Left forelimb (tissue), 1 donor: ENCODE measurements at regions not wholly inside any gene's neighbourhood (a gene's known extent, or its start where the extent isn't known, plus 50 kb on each side); places are given as distances from the start of the nearest gene placed in this dataset.

Source experiments
- DNase-seq: peaks from one replicate; pipeline ENCODE4 v3.0.0-alpha.2; 2018; ENCODE audit warnings: low spot score

DNA sequence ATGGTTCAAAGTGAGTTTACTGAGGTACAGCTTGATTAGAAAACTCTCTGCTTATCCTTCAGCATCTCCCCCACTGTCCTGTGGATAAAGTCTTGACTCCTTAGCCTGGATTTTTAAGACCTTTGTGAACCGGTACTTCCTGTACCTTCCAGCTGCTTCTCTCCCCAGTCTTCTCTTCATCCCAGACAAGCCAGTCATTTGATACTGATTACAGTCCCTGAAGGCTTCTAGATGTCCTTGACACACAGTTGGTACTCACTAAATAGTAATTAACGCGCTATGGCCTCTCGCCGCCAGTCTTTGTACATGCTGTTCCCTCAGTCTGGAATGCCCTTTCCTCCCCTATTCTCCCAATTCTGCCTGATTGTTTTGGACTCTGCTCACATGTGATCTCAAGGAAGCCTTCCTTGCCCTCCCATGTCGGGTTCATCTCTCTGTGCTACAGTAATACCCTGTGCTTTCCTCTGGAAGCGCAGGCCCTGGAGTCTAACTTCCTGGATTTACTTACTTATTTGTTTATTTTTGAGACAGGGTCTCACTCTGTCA is 50.6 kb upstream of the PTGR2 start:
- DNase-seq, result no peak

DNA sequence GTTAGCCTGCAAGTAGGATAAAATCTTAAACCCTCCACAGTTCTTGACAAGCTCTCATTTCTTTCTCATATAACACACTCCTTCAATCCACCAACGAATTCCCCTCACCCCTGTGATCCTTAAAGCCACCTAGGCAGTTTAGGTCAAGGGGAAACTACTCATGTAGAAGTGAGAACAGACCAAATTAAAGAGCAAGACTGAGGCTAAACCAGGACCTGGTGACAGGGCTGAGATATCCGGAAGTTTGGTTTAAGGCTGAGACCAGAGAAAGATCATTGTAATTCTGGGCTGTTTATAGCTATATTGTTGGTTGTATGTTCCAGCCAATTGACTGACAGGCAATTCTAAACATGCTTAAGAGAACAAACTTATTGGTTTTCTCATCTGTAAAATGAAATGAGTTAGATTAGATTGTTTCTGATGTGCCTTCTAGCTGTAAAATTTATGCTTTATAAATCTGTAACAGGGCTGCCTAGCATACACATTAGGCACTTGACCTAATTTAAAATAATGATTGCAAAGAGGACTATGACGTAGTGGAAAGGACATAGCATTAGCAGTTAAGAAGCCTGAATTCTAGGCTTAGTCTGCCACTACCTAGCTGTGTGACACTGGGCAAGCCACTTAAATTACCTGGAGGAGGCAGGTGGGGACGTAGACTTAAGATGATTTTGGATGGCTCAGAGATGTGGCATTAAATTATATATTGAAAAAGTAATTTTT is 53.9 kb upstream of the PTGR2 start:
- no peak for DNase-seq

DNA sequence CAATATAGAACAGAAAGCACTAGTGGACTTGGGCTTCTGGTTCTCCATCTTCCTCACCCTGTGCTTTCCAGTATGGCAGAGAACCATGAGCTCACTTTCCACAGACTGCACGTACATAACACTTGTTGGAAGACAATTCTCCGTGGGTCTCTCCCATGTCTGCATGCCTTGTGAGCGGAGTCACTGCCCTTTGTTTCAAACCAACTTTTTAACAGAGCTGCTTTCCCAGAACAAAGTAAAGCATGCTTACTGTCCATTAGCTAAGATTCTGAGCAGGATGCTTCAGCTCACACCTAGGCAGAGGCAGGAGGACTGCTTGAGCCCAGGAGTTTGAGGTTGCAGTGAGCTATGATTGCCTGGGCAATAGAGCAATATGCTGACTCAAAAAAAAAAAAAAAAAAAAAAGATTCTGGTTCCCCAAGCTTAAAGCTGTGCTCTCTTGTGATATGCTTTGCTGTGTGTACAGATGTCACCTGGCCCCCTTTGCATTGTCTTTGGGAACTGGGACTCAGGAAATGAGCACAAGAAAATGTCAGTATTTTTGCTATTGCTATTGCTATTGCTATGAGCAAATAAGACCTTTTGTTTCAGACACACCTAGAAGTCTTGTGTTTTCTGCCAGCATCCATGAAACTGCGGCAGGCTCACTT is 54.6 kb upstream of the PTGR2 start:
- no peak for DNase-seq

DNA sequence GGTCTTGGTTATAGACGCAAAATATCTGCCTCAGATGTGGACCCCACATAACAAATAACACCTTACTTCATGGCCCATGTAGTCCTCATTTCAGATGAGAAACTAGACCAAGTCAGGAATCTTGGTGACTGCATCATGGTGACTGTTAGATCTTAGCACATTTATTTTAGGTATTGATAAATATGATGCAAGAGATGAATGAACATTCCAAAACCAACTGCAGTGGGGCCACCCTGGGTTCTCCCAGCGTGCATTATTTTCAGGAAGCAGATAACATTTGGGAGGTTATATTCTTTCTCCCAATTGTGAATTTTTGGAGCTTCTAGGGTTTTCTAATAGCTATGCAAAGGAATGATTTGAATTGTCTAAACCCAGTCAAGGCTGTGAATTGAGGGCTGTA is 55.2 kb upstream of the PTGR2 start:
- DNase-seq, result no peak

DNA sequence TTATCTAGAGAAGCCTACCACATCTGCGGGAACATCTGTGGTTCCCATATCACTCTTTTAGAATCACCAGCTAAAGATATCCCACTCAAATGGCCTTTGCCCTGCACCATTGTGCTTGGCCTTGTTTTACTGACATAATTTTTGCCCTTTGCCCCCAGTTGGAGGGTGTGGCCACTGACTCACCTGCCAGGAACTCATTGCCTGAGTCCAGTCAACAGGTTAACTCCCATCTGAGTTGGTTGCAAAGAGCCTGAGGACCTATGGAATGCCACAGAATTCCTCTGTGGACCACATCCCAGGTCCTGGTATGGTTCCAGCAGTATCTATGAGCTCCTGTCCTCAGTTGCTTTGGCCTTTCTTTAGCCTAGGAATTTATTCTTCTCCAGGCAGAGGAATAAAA is 55.7 kb upstream of the PTGR2 start:
- no peak for DNase-seq

DNA sequence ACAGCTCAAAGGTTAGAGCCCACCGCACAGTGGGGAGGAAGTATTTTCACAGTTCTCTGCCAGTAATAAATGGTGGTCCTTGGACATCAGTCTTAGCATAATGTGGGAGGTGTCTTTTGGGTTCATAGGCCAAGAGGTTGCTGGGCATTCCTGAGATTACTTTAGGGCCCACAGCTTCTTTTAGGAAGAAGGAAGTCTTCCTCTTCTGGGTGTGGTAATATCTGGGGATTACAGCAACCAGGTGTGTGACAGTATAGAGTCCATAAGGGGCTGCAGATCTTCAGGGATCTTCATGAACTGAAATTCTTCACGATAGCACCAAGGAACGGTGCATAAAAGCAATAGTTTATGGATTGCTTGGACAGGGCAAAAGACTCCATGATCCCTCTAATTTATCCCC is 56.2 kb upstream of the PTGR2 start:
- no peak for DNase-seq

DNA sequence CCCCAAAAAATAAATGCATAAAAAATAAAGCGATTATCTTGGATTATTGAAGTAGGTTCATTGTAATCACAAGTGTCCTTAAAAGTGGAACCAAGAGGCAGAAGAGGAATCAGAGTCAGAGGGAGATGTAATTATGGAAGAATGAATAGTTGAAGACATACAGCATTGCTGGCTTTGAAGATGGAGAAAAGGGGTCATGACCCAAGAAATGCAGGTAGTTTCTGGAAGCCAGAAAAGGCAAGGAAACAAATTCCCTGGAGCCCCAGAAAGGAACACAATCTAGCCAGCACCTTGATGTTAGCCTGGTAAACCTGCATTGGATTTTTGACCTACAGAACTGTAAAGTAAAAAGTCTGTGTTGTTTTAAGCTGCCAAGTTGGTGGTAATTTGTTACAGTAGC is 57.5 kb upstream of the PTGR2 start:
- no peak for DNase-seq

DNA sequence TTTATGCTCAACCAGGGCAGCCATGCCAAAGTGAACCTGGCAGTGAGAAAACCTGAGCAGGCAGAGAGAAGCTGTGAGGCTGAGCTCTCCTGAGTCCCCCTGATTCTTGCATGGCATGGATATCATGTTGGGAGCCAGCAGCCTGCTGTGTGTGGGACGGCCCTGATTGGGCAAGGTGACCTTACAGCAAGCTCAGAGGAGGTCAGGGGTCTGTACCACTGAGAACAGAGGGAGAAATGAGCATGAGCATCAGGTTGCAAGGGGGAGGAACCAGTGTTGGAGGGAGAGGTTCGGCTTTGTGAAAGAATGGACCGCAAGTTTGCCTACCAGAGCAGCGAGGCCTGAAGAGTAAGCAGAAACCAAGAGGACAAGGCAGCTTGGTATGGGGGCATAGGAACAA is 59.1 kb upstream of the PTGR2 start:
- no peak for DNase-seq

DNA sequence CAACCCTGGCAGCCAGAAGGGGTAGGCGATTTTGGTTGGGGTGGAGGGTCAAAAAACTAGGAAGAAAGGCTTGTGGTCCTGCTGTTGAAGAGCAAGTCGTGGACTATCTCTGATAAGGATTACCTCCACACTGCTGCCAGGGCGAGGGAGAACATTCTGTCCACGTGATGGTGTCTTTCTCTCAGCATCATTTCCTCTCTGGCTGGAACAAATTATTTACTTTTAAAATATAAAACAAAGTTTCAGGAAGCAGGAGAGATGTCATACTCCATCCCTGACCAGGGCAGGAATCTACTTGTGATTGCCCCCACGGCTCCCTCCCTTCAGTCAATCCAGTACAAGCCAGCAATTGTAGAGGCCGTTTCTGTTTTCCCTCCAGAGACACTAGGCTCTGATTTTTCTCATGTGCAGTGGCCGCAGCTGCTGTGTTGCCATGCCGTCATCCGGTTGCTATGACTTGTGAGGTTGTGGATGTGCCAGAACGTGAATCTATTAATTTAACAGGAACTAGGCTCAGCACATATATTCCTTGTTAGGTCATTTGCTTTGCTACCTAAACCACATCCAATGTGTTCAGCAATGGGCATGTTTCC is 61.5 kb upstream of the PTGR2 start:
- DNase-seq, result peak; percentile 84

DNA sequence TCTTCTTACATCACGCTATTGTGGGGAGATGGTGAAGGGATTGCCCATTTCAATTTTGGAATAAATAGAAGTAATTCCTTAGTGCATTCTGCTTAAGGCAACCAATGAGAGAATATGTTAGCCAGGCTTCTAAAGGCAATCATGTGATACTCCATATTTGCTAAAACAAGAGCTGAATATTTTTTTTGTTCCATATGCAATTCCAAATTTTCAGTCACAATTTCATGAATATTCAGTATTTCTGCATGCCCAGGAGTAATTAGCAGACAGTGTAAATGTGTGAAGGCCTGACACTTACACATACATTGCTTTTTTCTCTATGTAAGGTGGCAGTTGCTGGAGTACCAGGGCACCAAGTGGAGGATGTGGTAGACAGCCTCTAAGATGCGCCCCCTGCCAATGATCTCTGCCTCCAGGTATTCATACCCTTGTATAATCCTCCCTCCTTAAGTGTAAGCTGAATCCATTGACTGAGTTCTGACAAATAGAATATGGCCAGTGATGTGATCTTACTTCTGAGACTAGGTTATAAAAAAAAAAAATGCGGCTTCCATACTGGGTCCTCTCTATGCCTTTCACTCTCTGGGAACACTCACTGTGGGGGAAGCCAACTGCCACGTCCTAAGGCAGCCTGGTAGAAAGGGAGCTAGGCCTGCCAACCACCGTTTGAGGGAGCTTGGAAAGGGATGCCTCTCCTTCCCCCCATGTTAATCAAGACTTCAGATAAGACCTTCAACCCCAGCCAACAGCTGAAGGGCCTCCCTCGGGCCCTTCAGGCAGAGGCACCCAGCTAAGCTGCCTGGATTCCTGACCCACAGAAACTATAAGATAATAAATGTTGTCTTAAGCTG is 62.7 kb upstream of the PTGR2 start:
- DNase-seq, result no peak

DNA sequence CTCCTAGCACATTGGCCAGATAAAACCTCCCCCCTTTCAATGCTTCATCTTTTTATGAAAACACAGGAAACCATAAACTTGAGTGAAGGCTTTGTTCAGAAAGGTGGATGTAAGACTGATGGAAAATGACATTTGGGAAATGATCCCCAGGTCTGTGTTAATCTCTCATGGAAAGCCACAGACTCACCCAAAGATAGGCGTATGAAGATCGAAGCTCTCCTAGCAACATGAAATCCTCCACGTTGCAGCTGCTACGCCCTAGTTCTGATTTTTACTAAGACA is 63.4 kb upstream of the PTGR2 start:
- DNase-seq, result no peak

DNA sequence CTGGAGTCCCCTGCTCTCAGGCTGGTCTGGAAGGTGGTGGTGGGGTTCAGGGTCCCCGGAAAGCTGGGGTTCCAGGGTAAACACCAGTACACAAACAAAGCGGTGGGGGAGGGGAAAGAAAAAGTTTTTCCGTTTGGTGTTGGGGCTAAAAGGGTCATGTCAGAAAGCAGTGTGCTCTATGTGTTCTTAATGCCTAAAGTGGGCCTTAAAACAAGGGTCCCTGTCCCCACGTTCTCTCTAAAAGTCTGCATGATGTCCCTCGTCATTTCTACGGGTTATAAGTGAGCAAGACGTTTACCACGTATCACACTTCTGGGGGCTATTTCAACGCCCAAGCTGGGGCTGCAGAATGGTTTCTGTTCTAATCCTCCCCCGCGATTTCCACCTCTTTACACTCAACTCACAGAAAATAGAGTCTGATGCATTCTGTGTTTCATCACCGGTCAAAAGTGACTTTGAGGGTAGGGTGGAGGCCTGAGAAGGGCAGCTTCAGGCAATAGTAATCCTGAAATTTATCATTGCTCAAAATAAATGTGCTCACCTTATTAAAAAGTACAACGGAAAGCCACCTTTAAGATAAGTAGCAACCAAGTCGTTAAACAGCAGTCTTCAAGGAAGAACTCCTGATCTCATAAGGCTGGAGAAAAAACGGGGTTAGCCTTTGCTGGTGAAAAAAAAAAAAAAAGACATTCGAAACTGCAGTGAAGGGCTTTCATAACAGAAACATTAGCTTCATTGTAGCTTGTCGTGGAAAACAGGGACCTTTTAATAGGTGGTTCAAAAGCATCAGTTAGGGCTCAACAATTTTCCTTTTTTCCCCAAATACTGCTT is 63.9 kb upstream of the PTGR2 start:
- DNase-seq, result no peak

DNA sequence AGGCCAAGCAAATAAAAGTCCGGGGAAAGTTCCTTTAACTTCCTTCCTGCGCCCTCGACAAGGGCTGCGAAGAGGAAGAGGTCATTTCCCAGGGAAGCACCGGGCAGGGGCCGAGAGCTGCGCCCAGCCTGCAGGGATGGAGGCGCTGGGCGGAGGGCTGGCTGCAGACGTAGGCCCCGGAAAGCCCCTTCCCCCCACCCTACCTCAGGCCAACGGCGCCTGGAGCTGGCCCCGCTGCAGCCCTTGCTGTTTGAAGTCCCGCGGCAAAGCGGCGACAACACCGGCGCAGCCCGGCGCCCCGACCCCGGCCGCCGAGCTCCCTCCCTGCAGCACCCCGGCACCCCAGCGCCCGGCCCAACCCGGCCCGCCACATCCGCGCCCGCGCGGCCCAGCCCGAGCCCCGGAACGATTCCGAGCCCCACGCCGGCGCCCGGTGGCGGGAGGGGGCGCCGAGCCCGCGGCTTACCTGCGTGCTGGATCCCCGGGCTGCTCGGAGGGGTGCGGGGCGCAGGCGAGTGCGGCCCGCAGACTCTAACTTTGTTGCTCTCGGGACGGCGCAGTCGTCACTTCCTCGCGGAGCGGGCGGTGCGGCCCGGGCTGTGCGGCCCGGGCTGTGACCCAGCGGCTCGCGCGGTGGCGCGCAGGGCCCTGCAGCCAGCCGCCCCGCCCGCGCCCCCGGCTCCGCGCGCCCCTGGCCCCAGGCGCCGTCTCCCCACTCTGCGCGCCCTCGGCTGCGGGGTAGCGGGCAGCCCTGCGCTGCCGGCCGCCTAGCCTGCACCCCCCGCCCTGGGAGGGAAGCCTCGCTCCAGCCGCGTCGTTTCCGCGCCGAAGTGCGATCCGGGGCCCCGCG is 64.8 kb upstream of the PTGR2 start:
- peak; percentile 81 for DNase-seq

DNA sequence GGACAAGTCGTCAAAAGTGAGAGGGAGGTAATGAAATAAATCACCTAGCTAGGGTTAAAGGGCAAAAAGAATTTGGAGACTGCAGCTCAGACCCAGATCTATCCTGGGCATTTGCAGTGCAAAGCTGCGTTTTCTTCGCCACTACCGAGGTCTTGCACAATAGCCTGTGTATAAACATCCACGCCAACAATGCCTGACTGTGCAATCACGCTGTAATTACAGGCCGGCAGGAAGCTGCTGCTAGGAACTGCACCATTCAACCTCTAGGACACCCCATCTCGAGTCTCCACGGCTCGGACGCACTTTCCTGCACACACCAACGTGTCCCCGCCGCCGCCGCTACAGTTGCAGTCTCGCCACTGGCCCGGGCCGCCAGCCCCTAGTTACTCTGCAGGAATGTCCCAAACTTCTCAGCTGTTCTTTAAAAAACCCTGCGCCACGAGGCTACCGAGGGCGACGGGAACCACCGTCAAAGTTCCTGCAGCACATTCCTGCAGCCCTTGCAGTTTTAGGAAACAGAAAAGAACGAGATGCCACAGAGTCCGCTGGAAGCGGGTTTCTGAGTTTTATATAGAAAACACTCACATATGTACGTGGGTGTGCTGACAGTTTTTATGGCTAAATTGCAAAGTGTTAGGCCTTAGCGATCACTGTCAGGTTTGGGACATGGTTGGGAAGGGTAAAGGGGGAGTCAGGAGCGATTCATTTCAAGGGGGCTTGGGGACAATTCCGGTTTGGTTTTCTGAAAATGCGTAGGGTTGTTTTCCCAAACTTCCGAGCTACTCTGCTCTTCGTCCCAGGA is 65.6 kb upstream of the PTGR2 start:
- DNase-seq, result no peak

DNA sequence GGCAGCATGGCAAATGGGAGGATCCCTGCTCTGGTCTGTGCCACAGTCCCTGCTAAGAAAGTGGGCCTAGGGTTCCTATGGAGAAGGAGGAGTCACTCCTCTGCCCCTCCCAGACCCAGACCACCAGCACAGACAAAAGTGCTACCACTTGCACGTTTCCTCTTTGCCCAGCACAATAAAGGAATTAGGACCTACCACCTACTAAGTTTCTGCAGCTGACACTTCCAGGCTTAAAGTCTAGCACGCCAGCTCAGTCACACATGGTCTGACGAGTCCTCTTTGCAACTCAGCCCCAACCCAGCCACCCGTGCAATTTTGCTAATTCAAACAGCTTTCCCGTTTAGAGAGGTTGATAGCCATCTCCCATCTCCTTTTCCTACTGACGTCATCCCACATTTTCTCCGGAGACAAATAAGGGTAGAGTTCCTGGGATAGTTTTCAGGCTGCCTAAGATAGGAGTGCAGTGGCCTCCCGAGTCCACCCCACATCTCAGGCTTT is 66.2 kb upstream of the PTGR2 start:
- DNase-seq, result no peak

DNA sequence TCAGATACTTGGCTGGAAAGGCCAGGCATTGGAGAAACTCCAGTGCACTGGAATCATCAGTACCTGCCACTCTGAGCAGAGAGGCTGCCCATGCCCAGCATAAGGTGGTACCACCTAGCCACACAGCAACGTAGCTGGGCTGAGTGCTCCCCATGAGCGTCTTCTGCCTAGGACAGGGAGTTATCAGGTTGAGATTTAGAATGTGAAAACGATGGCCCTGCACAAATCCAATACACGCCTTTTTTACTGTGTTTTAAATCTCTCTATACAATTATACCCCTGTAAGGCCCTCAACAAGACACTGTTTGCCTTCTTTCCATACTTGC is 66.7 kb upstream of the PTGR2 start:
- no peak for DNase-seq

DNA sequence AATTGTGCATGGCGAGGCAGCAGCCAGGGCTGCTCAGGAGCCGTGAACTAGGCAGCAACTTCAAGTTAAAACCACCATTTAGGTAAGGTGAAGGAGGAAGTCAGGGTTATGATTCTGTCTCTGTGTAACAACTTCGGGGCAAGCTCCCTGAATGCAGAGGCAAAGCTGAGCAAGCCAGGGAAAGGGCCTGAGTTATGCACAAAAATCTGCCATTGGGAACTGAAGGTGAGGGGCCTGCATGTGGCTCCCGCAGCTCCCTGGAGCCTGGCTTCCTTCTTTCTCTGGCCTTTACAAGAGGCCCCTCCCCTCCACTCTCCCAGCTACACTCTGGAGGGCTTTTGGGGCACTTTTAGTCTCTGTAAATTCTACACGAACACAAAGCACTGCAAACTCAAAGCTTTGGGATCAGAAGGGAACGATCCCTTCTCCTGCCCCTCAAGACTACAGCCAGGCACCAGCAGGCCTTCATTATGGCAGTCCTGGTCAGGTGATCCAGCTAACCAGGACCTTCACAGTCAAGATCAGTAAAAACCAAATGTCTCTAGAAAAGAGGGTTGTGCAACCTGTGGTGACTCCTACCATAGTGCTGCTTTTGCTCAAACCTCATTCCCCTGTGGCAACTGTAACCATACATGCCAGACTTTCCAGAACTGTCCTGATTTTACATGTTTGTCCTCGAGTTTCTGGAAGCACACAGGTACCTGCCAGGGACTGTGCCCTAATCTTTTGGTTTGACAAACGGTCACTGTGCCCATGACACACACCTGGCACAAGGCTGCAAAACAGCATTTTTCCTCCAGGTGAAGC is 67.2 kb upstream of the PTGR2 start:
- DNase-seq, result no peak

DNA sequence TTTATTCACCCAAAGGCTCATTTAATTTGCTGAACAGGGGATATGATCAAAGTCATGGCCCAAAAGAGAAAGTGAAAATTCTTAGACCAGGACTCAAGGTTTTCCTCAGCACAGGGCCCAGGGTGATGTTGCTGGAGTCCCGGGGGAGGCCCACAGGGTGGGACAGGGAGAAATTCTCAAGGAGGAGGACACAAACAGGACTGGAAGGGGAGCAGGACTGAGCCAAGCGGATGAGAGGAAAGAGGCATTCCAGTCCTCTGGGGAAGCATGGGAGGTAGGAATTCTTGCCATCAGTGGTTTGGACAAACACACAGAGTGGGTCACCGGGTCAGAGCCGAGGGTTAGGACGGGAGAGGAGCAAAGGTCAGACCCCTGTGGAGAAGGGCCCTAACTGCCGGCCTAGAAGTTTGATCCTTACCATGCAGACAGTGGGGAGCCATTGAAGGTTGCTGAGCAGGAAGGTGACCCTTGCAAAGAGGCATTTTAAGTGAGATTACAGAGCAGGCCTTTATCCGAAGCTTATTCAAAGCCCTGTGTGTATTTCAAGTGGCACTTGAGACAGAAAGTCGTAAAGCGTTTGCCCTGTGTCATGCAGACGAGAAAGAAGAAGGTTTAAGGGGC is 68.4 kb upstream of the PTGR2 start:
- DNase-seq, result no peak

DNA sequence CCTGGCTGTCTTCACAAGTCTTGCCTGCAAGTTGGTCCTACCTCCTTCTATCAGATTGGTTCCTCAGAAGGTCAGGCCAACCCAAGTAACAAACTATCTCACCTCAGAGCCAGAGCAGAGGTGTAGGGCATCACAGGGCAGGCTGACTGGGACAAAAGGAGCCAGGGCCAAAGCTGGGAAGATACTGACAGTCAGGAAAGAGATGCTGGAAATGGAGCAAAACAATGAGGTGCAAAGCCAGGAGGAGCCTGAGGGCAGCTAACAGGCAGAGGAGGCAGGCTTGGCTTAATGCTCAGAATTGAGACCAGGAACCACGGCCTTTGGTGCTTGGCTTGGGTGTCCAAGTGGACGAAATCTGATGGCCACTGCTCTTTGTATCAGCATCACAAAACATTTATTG is 68.4 kb upstream of the PNMA1 start:
- DNase-seq, result no peak
